OCI-LY3 (cell line): ENCODE measurements at regions not wholly inside any gene's neighbourhood (a gene's known extent, or its start where the extent isn't known, plus 50 kb on each side); places are given as distances from the start of the nearest gene placed in this dataset.

Source experiments
- H2AFZ ChIP-seq: fragments of 200-600, 300-600 bp; shearing (Covaris generic); 2 replicates; pipeline ENCODE4 v1.6.0; 2014; ENCODE audit warnings: antibody characterized with exemption, low read depth, low read length
- H3K27ac ChIP-seq: fragments of 200-600, 300-600 bp; sonication (generic); 2 replicates; pipeline ENCODE4 v1.5.1; 2014; ENCODE audit warnings: mild to moderate bottlenecking, low read length, moderate library complexity, mixed read lengths
- H3K27me3 ChIP-seq: fragments of 200-600, 300-600 bp; sonication (generic); 2 replicates; pipeline ENCODE4 v1.6.1; 2014; ENCODE audit warnings: low read depth, low read length, mixed read lengths
- H3K36me3 ChIP-seq: fragments of 200-600, 300-600 bp; sonication (generic); replicated peaks from 2 replicates; pipeline ENCODE3; 2014; ENCODE audit warnings: low read depth, low read length, mixed read lengths
- H3K4me1 ChIP-seq: fragments of 300-600, 200-600 bp; sonication (generic); 2 replicates; pipeline ENCODE4 v1.6.1; 2014; ENCODE audit warnings: low read length, mixed read lengths
- H3K4me2 ChIP-seq: fragments of 200-600, 300-600 bp; sonication (generic); 2 replicates; pipeline ENCODE4 v1.6.1; 2014; ENCODE audit warnings: low read length, mixed read lengths
- H3K4me3 ChIP-seq: fragments of 300-600, 200-600 bp; sonication (generic); 2 replicates; pipeline ENCODE4 v1.5.1; 2014; ENCODE audit warnings: antibody characterized with exemption, mild to moderate bottlenecking, low read length, moderate library complexity
- H3K79me2 ChIP-seq: fragments of 300-600, 200-600 bp; shearing (Covaris generic); 2 replicates; pipeline ENCODE4 v1.6.1; 2014; ENCODE audit warnings: mild to moderate bottlenecking, low read length, mixed read lengths
- H3K9ac ChIP-seq: fragments of 300-600, 200-600 bp; shearing (Covaris generic); 2 replicates; pipeline ENCODE4 v1.6.0; 2014; ENCODE audit warnings: mild to moderate bottlenecking, low read length, moderate library complexity
- H3K9me3 ChIP-seq: fragments of 200-600, 300-600 bp; shearing (Covaris generic); 2 replicates; pipeline ENCODE4 v1.6.1; 2014; ENCODE audit warnings: low read length, mixed read lengths; ENCODE audit not compliant: insufficient read depth
- H4K20me1 ChIP-seq: fragments of 200-600, 300-600 bp; sonication (generic); 2 replicates; pipeline ENCODE4 v1.6.1; 2016; ENCODE audit warnings: low read length, mixed read lengths; ENCODE audit not compliant: insufficient read depth
- EZH2phosphoT487 ChIP-seq: fragments of 200-600 bp; shearing (Covaris generic); IDR thresholded peaks from 2 replicates; pipeline ENCODE4 v1.6.1; 2018; ENCODE audit warnings: antibody characterized with exemption, mixed run types, low read depth
- TF ChIP-seq, protein P1 (sequence below): fragments of 200-600, 300-600 bp; sonication (generic); IDR thresholded peaks from 2 replicates; pipeline ENCODE4 v1.5.1; 2014; ENCODE audit warnings: antibody characterized with exemption, low read length, low read depth

DNA sequence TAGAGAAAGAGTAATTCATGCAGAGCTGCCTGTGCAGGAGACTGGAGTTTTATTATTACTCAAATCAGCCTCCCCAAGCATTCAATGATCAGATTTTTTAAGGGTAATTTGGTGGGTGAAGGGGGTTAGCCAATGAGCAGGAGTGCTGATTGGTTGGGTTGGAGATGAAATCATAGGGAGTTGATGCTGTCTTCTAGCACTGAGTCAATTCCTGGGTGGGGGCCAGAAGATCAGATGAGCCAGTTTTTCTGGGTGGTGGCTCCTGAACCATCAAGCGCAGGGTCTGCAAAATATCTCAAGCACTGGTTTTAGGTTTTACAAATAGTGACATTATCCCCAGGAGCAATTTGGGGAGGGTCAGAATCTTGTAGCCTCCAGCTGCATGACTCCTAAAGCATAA, 312.8 kb upstream of the THSD7B start:
- H3K36me3 ChIP-seq = no peaks in the 10 kb centered on the region
- no peaks in the 10 kb centered on the region for H3K79me2 ChIP-seq
- no peaks in the 10 kb centered on the region for H3K4me1 ChIP-seq
- H3K4me3 ChIP-seq = no peak overlapping the region
- 0 out of 2 replicates have a peak, but pooled peaks cover 5% of the 10 kb centered on the region for H3K27me3 ChIP-seq
- no peaks in the 10 kb centered on the region for H4K20me1 ChIP-seq
- no peak for TF ChIP-seq EZH2phosphoT487
- TF ChIP-seq, protein P1, sequence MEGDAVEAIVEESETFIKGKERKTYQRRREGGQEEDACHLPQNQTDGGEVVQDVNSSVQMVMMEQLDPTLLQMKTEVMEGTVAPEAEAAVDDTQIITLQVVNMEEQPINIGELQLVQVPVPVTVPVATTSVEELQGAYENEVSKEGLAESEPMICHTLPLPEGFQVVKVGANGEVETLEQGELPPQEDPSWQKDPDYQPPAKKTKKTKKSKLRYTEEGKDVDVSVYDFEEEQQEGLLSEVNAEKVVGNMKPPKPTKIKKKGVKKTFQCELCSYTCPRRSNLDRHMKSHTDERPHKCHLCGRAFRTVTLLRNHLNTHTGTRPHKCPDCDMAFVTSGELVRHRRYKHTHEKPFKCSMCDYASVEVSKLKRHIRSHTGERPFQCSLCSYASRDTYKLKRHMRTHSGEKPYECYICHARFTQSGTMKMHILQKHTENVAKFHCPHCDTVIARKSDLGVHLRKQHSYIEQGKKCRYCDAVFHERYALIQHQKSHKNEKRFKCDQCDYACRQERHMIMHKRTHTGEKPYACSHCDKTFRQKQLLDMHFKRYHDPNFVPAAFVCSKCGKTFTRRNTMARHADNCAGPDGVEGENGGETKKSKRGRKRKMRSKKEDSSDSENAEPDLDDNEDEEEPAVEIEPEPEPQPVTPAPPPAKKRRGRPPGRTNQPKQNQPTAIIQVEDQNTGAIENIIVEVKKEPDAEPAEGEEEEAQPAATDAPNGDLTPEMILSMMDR = no peak
- no peak overlapping the region for H2AFZ ChIP-seq
- H3K9me3 ChIP-seq = no peaks in the 10 kb centered on the region
- no peak overlapping the region for H3K4me2 ChIP-seq
- H3K27ac ChIP-seq = no peak overlapping the region
- H3K9ac ChIP-seq = no peak overlapping the region

DNA sequence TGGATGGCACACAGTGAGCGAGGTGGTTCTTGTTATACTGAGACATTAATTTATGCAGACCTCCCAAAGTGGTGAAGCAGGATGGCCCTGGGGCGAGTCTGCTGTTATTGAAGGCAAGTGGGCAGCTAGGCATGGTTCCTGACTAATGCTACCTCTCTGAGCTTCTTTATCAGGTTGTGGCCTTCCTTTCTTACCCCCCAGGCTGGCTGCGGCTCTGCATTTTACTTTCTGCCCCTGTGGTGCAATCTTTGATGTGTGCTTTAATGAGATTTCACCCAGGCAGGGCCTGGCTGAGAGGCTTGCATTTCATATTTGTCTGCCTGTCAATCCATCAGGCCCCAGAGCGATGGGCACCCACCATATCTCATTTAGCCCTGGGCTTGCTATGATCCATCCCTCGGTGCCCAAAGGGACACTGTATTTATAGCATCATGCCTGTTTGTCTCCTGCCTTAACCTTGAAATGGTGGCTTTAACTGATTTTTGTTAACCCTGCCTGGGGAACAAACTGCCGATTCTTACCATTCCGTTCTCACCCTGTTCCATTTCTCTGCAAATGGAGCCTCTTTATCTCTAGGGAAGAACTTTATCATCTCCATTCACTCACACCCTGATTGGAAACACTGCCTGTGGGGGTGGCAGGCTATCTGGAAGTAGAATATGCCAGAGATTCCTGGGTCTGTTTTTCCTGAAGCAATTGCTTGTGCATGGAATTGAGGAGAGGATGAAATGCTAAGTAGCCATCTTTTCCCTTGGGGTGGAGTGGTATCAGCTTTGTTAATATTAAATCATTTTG, 316.2 kb upstream of the THSD7B start:
- Histone ChIP-seq H3K4me3 (no peak overlapping the region), H3K27me3 (no peaks in the 10 kb centered on the region), H3K4me2 (no peak overlapping the region), H3K4me1 (no peaks in the 10 kb centered on the region), H3K79me2 (no peaks in the 10 kb centered on the region), H3K36me3 (no peaks in the 10 kb centered on the region), H4K20me1 (no peaks in the 10 kb centered on the region), H2AFZ (no peak overlapping the region), H3K9ac (no peak overlapping the region), H3K9me3 (no peaks in the 10 kb centered on the region), H3K27ac (no peak overlapping the region)
- no peak for TF ChIP-seq EZH2phosphoT487
- TF ChIP-seq, protein P1 = no peak

DNA sequence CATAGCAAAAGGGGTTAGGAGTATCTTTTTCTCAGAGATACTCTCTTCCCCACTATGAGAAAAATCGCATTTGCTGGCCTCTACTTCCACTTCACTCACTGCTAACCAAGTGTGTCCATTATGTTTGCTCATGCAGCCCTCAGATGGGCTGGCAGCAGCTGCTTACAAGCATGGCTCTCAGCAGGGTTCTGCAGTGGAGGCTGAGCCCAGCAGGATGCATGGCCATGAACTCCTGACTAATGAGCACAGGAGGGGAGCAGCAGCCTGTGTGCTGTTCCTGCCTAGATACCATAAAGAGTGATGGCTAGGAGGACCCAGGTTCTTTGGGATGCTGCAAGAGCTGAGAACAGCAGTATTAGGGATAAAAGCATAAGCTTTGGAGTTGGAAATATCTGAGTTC, 316.9 kb upstream of the THSD7B start:
- H3K4me2 ChIP-seq = no peak overlapping the region
- no peak overlapping the region for H3K4me3 ChIP-seq
- H3K27me3 ChIP-seq = no peaks in the 10 kb centered on the region

DNA sequence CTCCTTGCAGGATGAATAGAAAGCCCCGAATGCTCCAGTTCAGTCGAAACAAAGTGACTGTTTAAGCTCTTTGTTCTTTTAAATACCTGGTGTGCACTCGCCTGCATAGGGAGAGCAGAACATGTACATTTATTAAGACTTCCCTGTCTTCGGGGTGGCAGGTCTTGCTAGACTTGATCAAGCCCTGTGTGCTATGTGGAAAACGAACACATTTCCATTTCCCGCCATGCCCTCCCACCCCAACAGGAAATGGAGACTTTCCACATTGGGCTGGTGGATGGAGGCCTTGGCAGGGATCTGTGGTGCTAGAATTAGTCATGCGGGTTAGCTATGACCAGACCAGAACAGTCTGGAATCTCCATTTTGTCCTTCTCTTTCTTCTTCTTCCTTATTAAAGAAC, 321.0 kb upstream of the THSD7B start:
- H3K27me3 ChIP-seq = 0 out of 2 replicates have a peak, but pooled peaks cover 7% of the 10 kb centered on the region
- H4K20me1 ChIP-seq = no peaks in the 10 kb centered on the region
- H3K36me3 ChIP-seq = no peaks in the 10 kb centered on the region
- no peak overlapping the region for H2AFZ ChIP-seq
- TF ChIP-seq EZH2phosphoT487 = no peak
- TF ChIP-seq, protein P1 = no peak
- H3K9ac ChIP-seq = no peak overlapping the region
- no peaks in the 10 kb centered on the region for H3K4me1 ChIP-seq
- no peak overlapping the region for H3K27ac ChIP-seq
- no peak overlapping the region for H3K4me2 ChIP-seq
- no peak overlapping the region for H3K4me3 ChIP-seq
- H3K79me2 ChIP-seq = no peaks in the 10 kb centered on the region
- no peaks in the 10 kb centered on the region for H3K9me3 ChIP-seq

More for the DNA sequence above, 316.9 kb upstream of the THSD7B start:
- Histone ChIP-seq H4K20me1 (no peaks in the 10 kb centered on the region), H3K9me3 (no peaks in the 10 kb centered on the region), H3K79me2 (no peaks in the 10 kb centered on the region), H3K36me3 (no peaks in the 10 kb centered on the region), H2AFZ (no peak overlapping the region), H3K9ac (no peak overlapping the region), H3K4me1 (no peaks in the 10 kb centered on the region), H3K27ac (no peak overlapping the region)
- no peak for TF ChIP-seq EZH2phosphoT487
